ES-I3 (cell line): ENCODE measurements at regions not wholly inside any gene's neighbourhood (a gene's known extent, or its start where the extent isn't known, plus 50 kb on each side); places are given as distances from the start of the nearest gene placed in this dataset.

Experiments
- H3K36me3 ChIP-seq: 2 replicates; pipeline ENCODE4 v1.6.1; 2013; ENCODE audit warnings: mild to moderate bottlenecking, low read length, control low read depth, moderate library complexity; ENCODE audit not compliant: insufficient read depth
- H3K4me1 ChIP-seq: 2 replicates; pipeline ENCODE4 v1.6.1; 2013; ENCODE audit warnings: mild to moderate bottlenecking, control low read depth, low read length; ENCODE audit not compliant: insufficient read depth
- H3K9ac ChIP-seq: 2 replicates; pipeline ENCODE4 v1.6.1; 2013; ENCODE audit warnings: low read depth, mild to moderate bottlenecking, low read length, moderate library complexity
- H3K9me3 ChIP-seq: 2 replicates; pipeline ENCODE4 v1.6.1; 2013; ENCODE audit warnings: mild to moderate bottlenecking, low read length, moderate library complexity; ENCODE audit not compliant: control insufficient read depth, insufficient read depth

GRCh38 chr2:105691947-105692390 lies 52.7 kb upstream of the NCK2 start:
- no peaks in the 10 kb centered on the region for H3K36me3 ChIP-seq
- H3K9ac ChIP-seq, result no peak overlapping the region
- H3K9me3 ChIP-seq, result no peaks in the 10 kb centered on the region
- no peaks in the 10 kb centered on the region for H3K4me1 ChIP-seq

- Histone ChIP-seq H3K4me1 (no peaks in the 10 kb centered on the region), H3K9ac (no peak overlapping the region), H3K36me3 (no peaks in the 10 kb centered on the region), H3K9me3 (no peaks in the 10 kb centered on the region)
Measured at GRCh38 chr2:105690566-105690965, 54.1 kb upstream of the NCK2 start.

GRCh38 chr2:105689484-105689883 lies 55.2 kb upstream of the NCK2 start:
- no peaks in the 10 kb centered on the region for H3K36me3 ChIP-seq
- H3K9ac ChIP-seq, result no peak overlapping the region
- no peaks in the 10 kb centered on the region for H3K9me3 ChIP-seq
- H3K4me1 ChIP-seq, result no peaks in the 10 kb centered on the region

DNA sequence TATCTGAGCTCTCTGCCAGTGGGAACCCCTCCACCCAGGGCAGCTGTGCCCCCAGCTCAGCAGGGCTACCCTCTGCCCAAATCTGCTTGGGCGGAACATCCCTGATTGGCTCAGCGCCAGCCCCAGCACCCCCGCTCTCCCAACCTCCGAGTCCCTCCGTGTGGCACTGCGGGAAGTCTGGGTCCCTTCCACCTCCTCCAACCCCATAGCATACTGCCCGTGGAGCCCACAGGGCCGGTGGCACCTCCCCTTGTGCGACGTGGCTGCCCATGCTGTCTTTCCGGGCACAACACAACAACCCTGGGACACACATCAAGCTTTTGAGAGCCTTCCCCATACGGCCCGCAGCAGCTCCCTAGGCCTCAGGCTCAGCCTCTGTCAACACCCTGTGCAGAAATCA lies 55.8 kb upstream of the NCK2 start:
- Histone ChIP-seq H3K4me1 (no peaks in the 10 kb centered on the region), H3K9me3 (no peaks in the 10 kb centered on the region), H3K36me3 (no peaks in the 10 kb centered on the region), H3K9ac (no peak overlapping the region)

GRCh38 chr2:105686588-105686987 lies 58.1 kb upstream of the NCK2 start:
- H3K9ac ChIP-seq, result no peak overlapping the region
- no peaks in the 10 kb centered on the region for H3K9me3 ChIP-seq
- H3K36me3 ChIP-seq, result no peaks in the 10 kb centered on the region
- no peaks in the 10 kb centered on the region for H3K4me1 ChIP-seq

DNA sequence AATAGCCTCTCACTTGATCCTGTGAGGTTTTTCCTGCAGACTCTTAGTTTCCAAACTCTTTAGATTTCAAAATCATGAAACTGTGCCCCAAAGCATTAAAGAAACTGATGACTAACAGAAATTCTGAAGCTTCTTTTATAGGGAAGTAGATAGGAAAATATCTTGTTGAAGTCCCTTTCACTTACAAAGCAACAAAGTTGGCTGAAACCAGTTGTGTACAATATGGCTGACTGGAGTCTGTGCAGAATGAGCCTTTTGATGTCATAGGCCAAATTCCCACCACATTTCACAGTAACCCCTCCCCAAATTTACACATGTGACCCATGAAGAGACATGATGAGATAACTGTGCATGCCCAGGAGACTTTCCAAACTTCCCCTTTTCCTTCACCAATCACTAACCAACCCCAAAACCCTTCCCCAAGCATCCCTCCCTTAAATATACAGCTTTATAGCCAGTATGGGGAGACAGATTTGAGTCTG lies 61.7 kb upstream of the NCK2 start:
- Histone ChIP-seq H3K36me3 (no peaks in the 10 kb centered on the region), H3K4me1 (no peaks in the 10 kb centered on the region), H3K9ac (no peak overlapping the region), H3K9me3 (no peaks in the 10 kb centered on the region)

DNA sequence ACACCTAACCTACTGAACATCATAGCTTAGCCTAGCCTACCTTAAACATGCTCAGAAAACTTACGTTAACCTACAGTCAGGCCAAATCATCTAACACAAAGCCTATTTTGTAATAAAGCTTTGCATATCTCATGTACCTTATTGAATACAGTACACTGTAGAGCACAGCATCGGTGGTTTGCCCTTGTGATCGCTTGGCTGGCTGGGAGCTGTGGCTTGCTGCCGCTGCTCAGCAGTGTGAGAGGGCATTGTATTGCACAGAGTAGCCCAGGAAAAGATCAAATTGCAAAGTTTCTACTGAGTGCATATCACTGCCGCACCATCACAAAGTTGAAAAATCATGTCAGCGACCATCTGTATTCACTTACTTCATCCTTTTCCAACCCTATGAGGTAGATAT lies 62.3 kb upstream of the NCK2 start:
- Histone ChIP-seq H3K4me1 (no peaks in the 10 kb centered on the region), H3K36me3 (no peaks in the 10 kb centered on the region), H3K9ac (no peak overlapping the region), H3K9me3 (no peaks in the 10 kb centered on the region)

DNA sequence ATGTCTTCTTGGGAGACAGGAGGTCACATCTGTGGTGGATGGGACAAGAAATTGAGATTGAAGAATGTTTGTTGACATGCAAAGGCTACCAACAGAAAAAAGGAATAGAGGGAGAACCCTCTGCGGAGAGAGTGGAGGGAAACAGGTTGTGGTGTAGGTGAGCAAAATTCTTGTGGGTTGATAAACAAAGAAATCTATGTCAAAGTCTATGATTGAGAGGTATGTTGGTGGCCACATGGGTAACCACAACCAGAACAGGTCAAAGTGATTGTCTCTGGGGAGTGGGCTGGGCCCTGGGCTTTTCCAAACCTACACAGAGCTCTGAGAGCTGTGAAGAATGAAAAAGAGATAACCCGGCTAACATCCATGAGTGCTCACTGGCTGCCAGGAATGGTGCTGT lies 62.8 kb upstream of the NCK2 start:
- no peaks in the 10 kb centered on the region for H3K4me1 ChIP-seq
- H3K36me3 ChIP-seq, result no peaks in the 10 kb centered on the region
- no peaks in the 10 kb centered on the region for H3K9me3 ChIP-seq
- no peak overlapping the region for H3K9ac ChIP-seq

DNA sequence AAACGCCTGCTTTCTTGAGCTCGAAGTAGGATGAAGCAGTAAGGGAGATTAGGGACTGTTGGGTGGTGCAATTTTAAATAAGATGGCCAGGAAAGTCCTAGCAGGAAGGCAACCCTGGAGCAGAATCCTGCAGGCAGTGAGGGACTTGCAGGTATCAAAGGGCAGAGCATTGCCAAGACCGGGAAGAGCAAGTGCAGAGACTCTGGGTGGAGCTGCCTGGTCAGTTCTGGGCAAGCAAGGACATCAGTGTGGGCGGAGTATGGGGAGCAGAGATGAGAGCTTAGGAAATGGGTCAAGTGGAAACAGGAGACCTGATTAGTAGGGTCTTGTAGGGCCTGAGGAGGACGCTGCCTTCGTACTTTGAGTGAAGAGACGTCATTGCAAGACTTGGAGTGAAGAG lies 64.4 kb upstream of the NCK2 start:
- H3K4me1 ChIP-seq, result no peaks in the 10 kb centered on the region
- H3K36me3 ChIP-seq, result no peaks in the 10 kb centered on the region
- no peaks in the 10 kb centered on the region for H3K9me3 ChIP-seq
- no peak overlapping the region for H3K9ac ChIP-seq

DNA sequence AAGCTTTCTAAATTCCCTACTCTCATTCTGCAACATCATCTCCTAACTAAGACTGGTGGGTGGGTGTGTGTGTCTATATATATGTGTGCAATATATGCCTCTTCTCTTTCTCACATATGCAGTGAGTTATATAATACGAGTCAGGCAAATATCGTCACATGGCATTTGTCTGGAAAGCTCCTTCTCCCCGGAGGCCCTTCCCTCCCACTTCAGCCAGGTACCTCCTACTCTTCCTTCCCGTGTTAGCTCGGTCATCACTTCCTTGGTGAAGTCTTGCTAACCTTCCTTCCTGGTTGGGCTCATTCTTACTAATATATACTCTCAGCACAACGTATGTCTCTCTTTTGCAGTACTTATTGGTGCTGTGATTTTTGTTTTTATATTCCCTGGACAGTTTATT lies 66.4 kb upstream of the NCK2 start:
- Histone ChIP-seq H3K36me3 (no peaks in the 10 kb centered on the region), H3K4me1 (no peaks in the 10 kb centered on the region), H3K9ac (no peak overlapping the region), H3K9me3 (no peaks in the 10 kb centered on the region)

DNA sequence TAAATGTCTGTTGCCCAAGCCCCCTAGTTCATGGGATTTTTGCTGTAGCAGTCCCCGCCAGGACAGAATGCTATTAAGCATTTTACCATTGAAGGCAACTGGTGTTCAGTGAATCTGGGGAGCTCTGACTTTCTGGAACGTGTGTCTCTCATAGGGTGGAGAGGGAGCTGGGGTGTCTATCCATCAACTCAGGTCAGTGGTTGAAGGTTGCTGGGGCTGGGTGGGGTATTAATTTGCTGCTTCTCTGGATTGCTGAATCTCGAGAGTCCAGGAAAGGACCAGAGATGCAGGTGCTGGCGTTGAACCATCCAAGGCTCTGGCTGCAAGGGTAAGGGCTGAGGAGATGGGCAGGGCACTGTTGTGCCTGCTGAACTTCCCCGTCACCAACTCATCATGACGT lies 66.8 kb upstream of the NCK2 start:
- no peaks in the 10 kb centered on the region for H3K9me3 ChIP-seq
- no peaks in the 10 kb centered on the region for H3K36me3 ChIP-seq
- H3K4me1 ChIP-seq, result no peaks in the 10 kb centered on the region

GRCh38 chr2:105675841-105676240 lies 68.9 kb upstream of the NCK2 start:
- Histone ChIP-seq H3K36me3 (no peaks in the 10 kb centered on the region), H3K4me1 (no peaks in the 10 kb centered on the region), H3K9me3 (no peaks in the 10 kb centered on the region), H3K9ac (no peak overlapping the region)

More for the DNA sequence above, 66.8 kb upstream of the NCK2 start:
- H3K9ac ChIP-seq, result no peak overlapping the region

GRCh38 chr2:105674859-105675541 lies 69.7 kb upstream of the NCK2 start:
- H3K9ac ChIP-seq, result no peak overlapping the region
- no peaks in the 10 kb centered on the region for H3K9me3 ChIP-seq
- no peaks in the 10 kb centered on the region for H3K4me1 ChIP-seq
- no peaks in the 10 kb centered on the region for H3K36me3 ChIP-seq

GRCh38 chr2:105674401-105674800 lies 70.3 kb upstream of the NCK2 start:
- Histone ChIP-seq H3K36me3 (no peaks in the 10 kb centered on the region), H3K4me1 (no peaks in the 10 kb centered on the region), H3K9me3 (no peaks in the 10 kb centered on the region), H3K9ac (no peak overlapping the region)

DNA sequence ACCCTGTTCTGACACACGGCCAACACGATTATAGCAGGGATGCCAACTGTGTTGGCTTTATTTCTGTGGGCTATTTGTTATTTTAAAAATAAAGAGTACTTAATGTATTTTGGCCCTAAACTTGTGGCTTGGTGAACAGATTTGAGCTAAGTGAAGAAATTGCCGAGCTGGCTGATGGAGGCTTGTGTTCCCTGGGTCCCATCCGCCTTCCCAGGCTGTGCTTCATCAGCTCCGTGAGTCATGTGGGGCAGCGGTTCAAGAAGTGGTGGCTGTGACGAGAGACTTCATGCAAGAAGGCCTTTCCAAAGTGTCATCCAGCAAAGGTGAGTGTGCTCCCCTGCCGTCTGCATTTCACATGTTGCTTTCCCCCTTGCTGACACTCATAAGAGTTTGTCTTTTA lies 73.6 kb upstream of the NCK2 start:
- no peak overlapping the region for H3K9ac ChIP-seq

More for the DNA sequence above, 73.6 kb upstream of the NCK2 start:
- Histone ChIP-seq H3K4me1 (no peaks in the 10 kb centered on the region), H3K36me3 (no peaks in the 10 kb centered on the region), H3K9me3 (peaks cover 4% of the 10 kb centered on the region; the same call in 1 of the 2 replicates)
